IMR-90 (cell line): ENCODE measurements at regions not wholly inside any gene's neighbourhood (a gene's known extent, or its start where the extent isn't known, plus 50 kb on each side); places are given as distances from the start of the nearest gene placed in this dataset.

ENCODE experiments used
- ATAC-seq: fragments of 200-7000 bp; cut with Tn5 transposase; 2 replicates; pipeline ENCODE4 v1.9.1; 2020; ENCODE audit warnings: low read depth, mild to moderate bottlenecking, moderate library complexity
- BruUV-seq: library from RNA; stranded (reverse); fragments of 400-500 nt; replicated peaks from 2 replicates; lab custom pipeline; 2021; lab: Mats Ljungman, UMichigan
- CTCF ChIA-PET: fragments of 300-600 bp; formaldehyde crosslinking; extraction: SDS; loops from one replicate; lab custom pipeline; 2021; ENCODE audit warnings: antibody characterized with exemption; lab: Yijun Ruan, JAX
- POLR2A ChIA-PET: fragments of 300-600 bp; sonication (Branson Sonifier 250); formaldehyde crosslinking; loops from one replicate; lab custom pipeline; 2022; ENCODE audit warnings: antibody characterized with exemption; ENCODE audit not compliant: unreplicated experiment; lab: Charles Lee
- DNase-seq: peaks from one replicate; pipeline ENCODE4 v3.0.0; 2013
- H2AFZ ChIP-seq: replicated peaks from 2 replicates; pipeline ENCODE3; 2013; ENCODE audit warnings: low read length, mild to moderate bottlenecking; ENCODE audit not compliant: poor library complexity
- H2AK5ac ChIP-seq: 2 replicates; pipeline ENCODE4 v1.6.1; 2013; ENCODE audit warnings: low read depth, low read length, inconsistent platforms
- H2AK9ac ChIP-seq: replicated peaks from 2 replicates; pipeline ENCODE3; 2013; ENCODE audit warnings: mild to moderate bottlenecking, low read depth, low read length, moderate library complexity; ENCODE audit not compliant: poor library complexity
- H2BK120ac ChIP-seq: 2 replicates; pipeline ENCODE4 v1.6.1; 2013; ENCODE audit warnings: low read depth, low read length, inconsistent platforms
- H2BK15ac ChIP-seq: 3 replicates; pipeline ENCODE4 v1.6.1; 2013; ENCODE audit warnings: low read depth, low read length, inconsistent platforms
- H2BK20ac ChIP-seq: 2 replicates; pipeline ENCODE4 v1.6.1; 2013; ENCODE audit warnings: low read depth, mild to moderate bottlenecking, inconsistent platforms, low read length, moderate library complexity
- H2BK5ac ChIP-seq: 2 replicates; pipeline ENCODE4 v1.6.1; 2013; ENCODE audit warnings: mild to moderate bottlenecking, low read depth, low read length, inconsistent platforms; ENCODE audit not compliant: poor library complexity, severe bottlenecking
- H3K14ac ChIP-seq: replicated peaks from 2 replicates; pipeline ENCODE4 v1.6.1; 2013; ENCODE audit warnings: low read depth, low read length, inconsistent platforms
- H3K18ac ChIP-seq: 2 replicates; pipeline ENCODE4 v1.6.1; 2013; ENCODE audit warnings: low read depth, low read length, control low read depth
- H3K23ac ChIP-seq: 2 replicates; pipeline ENCODE4 v1.6.1; 2013; ENCODE audit warnings: low read depth, low read length, inconsistent platforms
- H3K27ac ChIP-seq: 2 replicates; pipeline ENCODE4 v1.5.1; 2013; ENCODE audit warnings: mild to moderate bottlenecking, control low read depth, low read length; ENCODE audit not compliant: insufficient read depth
- H3K27me3 ChIP-seq: 2 replicates; pipeline ENCODE4 v1.6.1; 2013; ENCODE audit warnings: low read length; ENCODE audit not compliant: control insufficient read depth, insufficient read depth
- H3K36me3 ChIP-seq: 2 replicates; pipeline ENCODE4 v1.6.1; 2013; ENCODE audit warnings: low read length, mixed read lengths; ENCODE audit not compliant: control insufficient read depth, insufficient read depth
- H3K4ac ChIP-seq: 2 replicates; pipeline ENCODE4 v1.6.1; 2013; ENCODE audit warnings: low read depth, low read length, inconsistent platforms
- H3K4me1 ChIP-seq: 2 replicates; pipeline ENCODE4 v1.6.1; 2013; ENCODE audit warnings: low read length, mixed read lengths; ENCODE audit not compliant: control insufficient read depth, insufficient read depth
- H3K4me2 ChIP-seq: 2 replicates; pipeline ENCODE4 v1.6.1; 2013; ENCODE audit warnings: low read depth, mild to moderate bottlenecking, control low read depth, low read length, moderate library complexity
- H3K4me3 ChIP-seq: 2 replicates; pipeline ENCODE4 v1.5.1; 2013; ENCODE audit warnings: low read depth, mild to moderate bottlenecking, control low read depth, low read length, moderate library complexity; ENCODE audit not compliant: insufficient read depth
- H3K56ac ChIP-seq: 2 replicates; pipeline ENCODE4 v1.6.1; 2013; ENCODE audit warnings: low read length, inconsistent platforms; ENCODE audit not compliant: insufficient read depth; ENCODE audit errors: extremely low read depth
- H3K79me1 ChIP-seq, 2 experiments: 2 replicates each; pipeline ENCODE4 v1.6.1; 2013; ENCODE audit warnings: low read length in 2 of 2, inconsistent platforms in 1 of 2, low read depth in 1 of 2
- H3K9ac ChIP-seq: 2 replicates; pipeline ENCODE4 v1.6.1; 2013; ENCODE audit warnings: low read depth, low read length, control low read depth
- H3K9me1 ChIP-seq: 2 replicates; pipeline ENCODE4 v1.6.1; 2013; ENCODE audit warnings: low read length, inconsistent platforms; ENCODE audit not compliant: insufficient read depth
- H3K9me3 ChIP-seq: 2 replicates; pipeline ENCODE4 v1.6.1; 2013; ENCODE audit warnings: low read length; ENCODE audit not compliant: control insufficient read depth, insufficient read depth
- H4K20me1 ChIP-seq: 2 replicates; pipeline ENCODE4 v1.6.1; 2013; ENCODE audit warnings: low read length, inconsistent platforms; ENCODE audit not compliant: insufficient read depth
- H4K5ac ChIP-seq: 2 replicates; pipeline ENCODE4 v1.6.1; 2013; ENCODE audit warnings: mild to moderate bottlenecking, low read depth, low read length, control low read depth
- H4K8ac ChIP-seq, 2 experiments: 2 replicates each; pipeline ENCODE4 v1.6.1; 2013; ENCODE audit warnings: low read depth in 2 of 2, low read length in 2 of 2, control low read depth in 1 of 2, inconsistent platforms in 1 of 2
- H4K91ac ChIP-seq: 2 replicates; pipeline ENCODE4 v1.6.1; 2013; ENCODE audit warnings: low read depth, low read length, inconsistent platforms; ENCODE audit not compliant: insufficient read depth
- ELK1 ChIP-seq: fragments of 150-350 bp; IDR thresholded peaks from 2 replicates; pipeline ENCODE4 v1.6.1; 2016; ENCODE audit warnings: low read depth, mild to moderate bottlenecking, low read length, moderate library complexity, borderline replicate concordance
- MXI1 ChIP-seq: IDR thresholded peaks from 2 replicates; pipeline ENCODE4 v1.6.1; 2012; ENCODE audit warnings: low read depth, mild to moderate bottlenecking, low read length, moderate library complexity, borderline replicate concordance
- NFE2L2 ChIP-seq: fragments of 150-350 bp; IDR thresholded peaks from 2 replicates; pipeline ENCODE4 v1.6.1; 2016; ENCODE audit warnings: low read depth, mild to moderate bottlenecking, low read length
- POLR2A ChIP-seq: IDR thresholded peaks from 2 replicates; pipeline ENCODE4 v1.6.1; 2012; ENCODE audit warnings: mild to moderate bottlenecking, low read depth, low read length
- RFX5 ChIP-seq: IDR thresholded peaks from 2 replicates; pipeline ENCODE4 v1.8.0; 2012; ENCODE audit warnings: low read depth, mild to moderate bottlenecking, low read length, moderate library complexity
- USF2 ChIP-seq: fragments of 150-350 bp; IDR thresholded peaks from 2 replicates; pipeline ENCODE4 v1.6.1; 2017; ENCODE audit warnings: mild to moderate bottlenecking, antibody characterized with exemption, low read length, low read depth
- WGBS, 2 experiments: methylation state at CpG; one replicate each; pipeline versions ENCODE4 v1.1.5 to v1.1.7; 2013; ENCODE audit warnings: missing lambda C conversion rate in 2 of 2; ENCODE audit not compliant: insufficient read length in 1 of 2; ENCODE audit errors: extremely low coverage in 2 of 2; 5-methylcytosine and 5-hydroxymethylcytosine counted together
- dilution Hi-C: fragments of 300-500 bp; cut with HindIII; formaldehyde crosslinking; loops from one replicate; pipeline ENCODE4 v1.14.3; 2018; ENCODE audit warnings: low sequenced_read_pairs; ENCODE audit not compliant: unreplicated experiment
- in situ Hi-C: fragments of 300-500 bp; cut with MboI; formaldehyde crosslinking; loops from 3 replicates; pipeline ENCODE4 v1.14.3; 2019; ENCODE audit warnings: low sequenced_read_pairs, inconsistent platforms, mixed read lengths
- intact Hi-C: fragments of 100-400 bp; cut with micrococcal nuclease; formaldehyde crosslinking; loops from 2 replicates; pipeline ENCODE4 v1.10.0; 2022

- H3K56ac ChIP-seq, result no peak overlapping the region; the same call in 1 of the 2 replicates
- H3K23ac ChIP-seq, result no peak overlapping the region
- H3K27ac ChIP-seq, result no peak overlapping the region
- no peak for TF ChIP-seq RFX5
- TF ChIP-seq MXI1, result no peak
- no peak for TF ChIP-seq POLR2A
- no peak for TF ChIP-seq NFE2L2
- TF ChIP-seq USF2, result no peak
- no peak for TF ChIP-seq ELK1
- H4K8ac ChIP-seq, result no peak overlapping the region
- H2AK9ac ChIP-seq, result no peak overlapping the region
- in situ Hi-C loops (no loop called here), intact Hi-C loops (no loop called here), dilution Hi-C loops (no loop called here)
- no peaks in the 10 kb centered on the region for H3K9me1 ChIP-seq
- CTCF ChIA-PET, result no interaction called here
- H2AK5ac ChIP-seq, result no peak overlapping the region
- no peaks in the 10 kb centered on the region for H3K36me3 ChIP-seq
- DNase-seq (no peak), ATAC-seq (no peak)
- no peak overlapping the region for H3K9ac ChIP-seq
- H2BK5ac ChIP-seq, result no peak overlapping the region
- no peaks in the 10 kb centered on the region for H3K27me3 ChIP-seq
- H3K4me1 ChIP-seq, result no peaks in the 10 kb centered on the region
- no peak overlapping the region for H3K14ac ChIP-seq
- WGBS, 2 experiments, result no CpG with 5 or more reads among the region's 2 CpGs
- H3K9me3 ChIP-seq, result peaks cover 5% of the 10 kb centered on the region
- POLR2A ChIA-PET, result no interaction called here
- H3K4ac ChIP-seq, result no peak overlapping the region
- H3K18ac ChIP-seq, result no peak overlapping the region
- H4K91ac ChIP-seq, result no peak overlapping the region
- no peak overlapping the region for H3K4me3 ChIP-seq
- H3K4me2 ChIP-seq, result no peak overlapping the region
- H4K20me1 ChIP-seq, result no peaks in the 10 kb centered on the region
- H4K5ac ChIP-seq, result no peak overlapping the region
- no peak overlapping the region for H2BK120ac ChIP-seq
- no peak overlapping the region for H2BK15ac ChIP-seq
- no peaks in the 10 kb centered on the region for H3K79me1 ChIP-seq
- no peak overlapping the region for H2BK20ac ChIP-seq
- no TSS peak for BruUV-seq
- H2AFZ ChIP-seq, result no peak overlapping the region
These were observed 241.9 kb upstream of the CNTNAP5 start for GRCh38 chr2:123783164-123783563.
